Neural cell (in vitro differentiated cells): ENCODE measurements at regions not wholly inside any gene's neighbourhood (a gene's known extent, or its start where the extent isn't known, plus 50 kb on each side); places are given as distances from the start of the nearest gene placed in this dataset.

ENCODE experiments used
- H2AFZ ChIP-seq: fragments of 200-600, 300-800 bp; sonication (generic), shearing (Covaris generic); 2 replicates; pipeline ENCODE4 v1.6.0; 2014; ENCODE audit warnings: low read depth, mild to moderate bottlenecking, antibody characterized with exemption, low read length, moderate library complexity
- H3F3A ChIP-seq: fragments of 200-600 bp; shearing (Covaris generic); 2 replicates; pipeline ENCODE4 v1.6.1; 2016; ENCODE audit warnings: mild to moderate bottlenecking, moderate library complexity, mixed read lengths, antibody characterized with exemption, low read length; ENCODE audit not compliant: insufficient read depth, poor library complexity, severe bottlenecking
- H3K27ac ChIP-seq: fragments of 200-600, 300-800 bp; sonication (generic), shearing (Covaris generic); 2 replicates; pipeline ENCODE4 v1.5.1; 2014; ENCODE audit warnings: mild to moderate bottlenecking, low read length, moderate library complexity
- H3K27me3 ChIP-seq: fragments of 300-800, 200-600 bp; sonication (generic), shearing (Covaris generic); 2 replicates; pipeline ENCODE4 v1.6.0; 2014; ENCODE audit warnings: mild to moderate bottlenecking, low read depth, low read length, moderate library complexity; ENCODE audit not compliant: insufficient read depth
- H3K36me3 ChIP-seq: fragments of 300-800, 200-600 bp; sonication (generic), shearing (Covaris generic); 2 replicates; pipeline ENCODE4 v1.5.1; 2014; ENCODE audit warnings: mild to moderate bottlenecking, antibody characterized with exemption, low read length, moderate library complexity; ENCODE audit not compliant: insufficient read depth
- H3K4me2 ChIP-seq: fragments of 300-800, 200-600 bp; sonication (generic), shearing (Covaris generic); 2 replicates; pipeline ENCODE4 v1.6.0; 2014; ENCODE audit warnings: mild to moderate bottlenecking, low read length
- H3K4me3 ChIP-seq: fragments of 300-800, 200-600 bp; sonication (generic), shearing (Covaris generic); 2 replicates; pipeline ENCODE4 v1.5.1; 2014; ENCODE audit warnings: mild to moderate bottlenecking, low read length, moderate library complexity
- H3K79me2 ChIP-seq: fragments of 200-600 bp; shearing (Covaris generic); replicated peaks from 2 replicates; pipeline ENCODE4 v1.6.0; 2014; ENCODE audit warnings: mild to moderate bottlenecking, low read length, moderate library complexity; ENCODE audit not compliant: insufficient read depth
- H3K9ac ChIP-seq: fragments of 300-800, 200-600 bp; sonication (generic), shearing (Covaris generic); 2 replicates; pipeline ENCODE4 v1.6.1; 2016; ENCODE audit warnings: mild to moderate bottlenecking, low read length, mixed read lengths
- H3K9me2 ChIP-seq: fragments of 200-600 bp; shearing (Covaris generic); 2 replicates; pipeline ENCODE4 v1.6.1; 2016; ENCODE audit warnings: mild to moderate bottlenecking, low read length, mixed read lengths; ENCODE audit not compliant: insufficient read depth
- H3K9me3 ChIP-seq: fragments of 200-600, 300-800 bp; sonication (generic), shearing (Covaris generic); 2 replicates; pipeline ENCODE4 v1.6.1; 2016; ENCODE audit warnings: mild to moderate bottlenecking, mixed run types, low read length, moderate library complexity, mixed read lengths
- H4K20me1 ChIP-seq: fragments of 200-600 bp; shearing (Covaris generic); 2 replicates; pipeline ENCODE4 v1.6.1; 2016; ENCODE audit warnings: mild to moderate bottlenecking, mixed run types; ENCODE audit not compliant: insufficient read depth
- EP300 ChIP-seq: fragments of 450-650 bp; conservative IDR thresholded peaks from 2 replicates; pipeline ENCODE4 v1.6.1; 2014; ENCODE audit warnings: antibody characterized with exemption, mild to moderate bottlenecking, moderate library complexity; ENCODE audit not compliant: poor library complexity, severe bottlenecking
- EZH2 ChIP-seq: fragments of 200-600, 300-800 bp; shearing (Covaris generic), sonication (generic); IDR thresholded peaks from 2 replicates; pipeline ENCODE4 v1.6.1; 2014; ENCODE audit warnings: antibody characterized with exemption, low read length, borderline replicate concordance, mild to moderate bottlenecking; ENCODE audit not compliant: insufficient read depth, poor library complexity, severe bottlenecking
- MXI1 ChIP-seq: fragments of 450-650 bp; conservative IDR thresholded peaks from 2 replicates; pipeline ENCODE4 v1.6.1; 2014; ENCODE audit warnings: antibody characterized with exemption, mild to moderate bottlenecking; ENCODE audit not compliant: poor library complexity, severe bottlenecking
- POLR2AphosphoS5 ChIP-seq: IDR thresholded peaks from 2 replicates; pipeline ENCODE4 v1.6.1; 2012
- RAD21 ChIP-seq: fragments of 450-650 bp; conservative IDR thresholded peaks from 2 replicates; pipeline ENCODE4 v1.6.1; 2014; ENCODE audit warnings: antibody characterized with exemption, mild to moderate bottlenecking, moderate library complexity
- SMC3 ChIP-seq: fragments of 450-650 bp; conservative IDR thresholded peaks from 2 replicates; pipeline ENCODE4 v1.6.1; 2014; ENCODE audit warnings: antibody characterized with exemption, mild to moderate bottlenecking, moderate library complexity; ENCODE audit not compliant: poor library complexity
- TAF1 ChIP-seq: IDR thresholded peaks from 2 replicates; pipeline ENCODE4 v1.6.1; 2012; ENCODE audit warnings: low read depth
- TF ChIP-seq, protein P1 (sequence below): IDR thresholded peaks from 2 replicates; pipeline ENCODE4 v1.6.1; 2012; ENCODE audit warnings: borderline replicate concordance
- TF ChIP-seq, protein P2 (sequence below): fragments of 450-650 bp; IDR thresholded peaks from 2 replicates; pipeline ENCODE4 v1.5.1; 2014; ENCODE audit warnings: antibody characterized with exemption, mild to moderate bottlenecking, moderate library complexity; ENCODE audit not compliant: poor library complexity, severe bottlenecking

DNA sequence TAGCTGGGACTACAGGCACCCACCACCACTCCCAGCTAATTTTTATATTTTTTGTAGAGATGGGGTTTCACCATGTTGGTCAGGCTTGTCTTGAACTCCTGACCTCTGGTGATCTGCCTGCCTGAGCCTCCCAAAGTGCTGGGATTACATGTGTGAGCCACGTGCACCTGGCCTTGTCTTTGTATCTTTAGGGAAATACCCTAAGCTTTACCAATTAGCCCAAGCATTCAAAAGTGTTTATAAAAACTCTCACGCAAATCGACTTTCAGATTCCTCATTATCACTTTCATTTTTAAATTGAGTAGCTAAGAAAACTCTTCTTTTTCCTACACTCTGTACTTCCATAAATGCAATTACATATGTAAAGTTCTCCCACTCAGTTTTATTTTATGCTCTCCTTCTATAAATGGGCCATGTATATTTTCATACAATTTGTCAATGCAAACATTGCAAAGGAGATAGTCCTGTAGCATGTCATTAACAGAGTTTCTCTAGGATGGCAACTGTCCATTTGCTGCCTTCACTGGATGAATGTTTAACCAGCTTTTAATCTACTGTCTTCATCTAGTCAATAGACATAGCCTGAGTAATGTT is 326.2 kb upstream of the LRATD1 start:
- H3K4me2 ChIP-seq: no peak overlapping the region
- H3K9ac ChIP-seq: no peak overlapping the region
- no peaks in the 10 kb centered on the region for H3K9me2 ChIP-seq
- no peak for TF ChIP-seq RAD21
- TF ChIP-seq, protein P1, sequence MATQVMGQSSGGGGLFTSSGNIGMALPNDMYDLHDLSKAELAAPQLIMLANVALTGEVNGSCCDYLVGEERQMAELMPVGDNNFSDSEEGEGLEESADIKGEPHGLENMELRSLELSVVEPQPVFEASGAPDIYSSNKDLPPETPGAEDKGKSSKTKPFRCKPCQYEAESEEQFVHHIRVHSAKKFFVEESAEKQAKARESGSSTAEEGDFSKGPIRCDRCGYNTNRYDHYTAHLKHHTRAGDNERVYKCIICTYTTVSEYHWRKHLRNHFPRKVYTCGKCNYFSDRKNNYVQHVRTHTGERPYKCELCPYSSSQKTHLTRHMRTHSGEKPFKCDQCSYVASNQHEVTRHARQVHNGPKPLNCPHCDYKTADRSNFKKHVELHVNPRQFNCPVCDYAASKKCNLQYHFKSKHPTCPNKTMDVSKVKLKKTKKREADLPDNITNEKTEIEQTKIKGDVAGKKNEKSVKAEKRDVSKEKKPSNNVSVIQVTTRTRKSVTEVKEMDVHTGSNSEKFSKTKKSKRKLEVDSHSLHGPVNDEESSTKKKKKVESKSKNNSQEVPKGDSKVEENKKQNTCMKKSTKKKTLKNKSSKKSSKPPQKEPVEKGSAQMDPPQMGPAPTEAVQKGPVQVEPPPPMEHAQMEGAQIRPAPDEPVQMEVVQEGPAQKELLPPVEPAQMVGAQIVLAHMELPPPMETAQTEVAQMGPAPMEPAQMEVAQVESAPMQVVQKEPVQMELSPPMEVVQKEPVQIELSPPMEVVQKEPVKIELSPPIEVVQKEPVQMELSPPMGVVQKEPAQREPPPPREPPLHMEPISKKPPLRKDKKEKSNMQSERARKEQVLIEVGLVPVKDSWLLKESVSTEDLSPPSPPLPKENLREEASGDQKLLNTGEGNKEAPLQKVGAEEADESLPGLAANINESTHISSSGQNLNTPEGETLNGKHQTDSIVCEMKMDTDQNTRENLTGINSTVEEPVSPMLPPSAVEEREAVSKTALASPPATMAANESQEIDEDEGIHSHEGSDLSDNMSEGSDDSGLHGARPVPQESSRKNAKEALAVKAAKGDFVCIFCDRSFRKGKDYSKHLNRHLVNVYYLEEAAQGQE: no peak
- no peak for TF ChIP-seq POLR2AphosphoS5
- no peak for TF ChIP-seq SMC3
- H3K79me2 ChIP-seq: no peaks in the 10 kb centered on the region
- H3F3A ChIP-seq: no peaks in the 10 kb centered on the region
- H3K4me3 ChIP-seq: no peak overlapping the region
- H2AFZ ChIP-seq: no peak overlapping the region
- H3K27me3 ChIP-seq: no peaks in the 10 kb centered on the region
- H3K27ac ChIP-seq: no peak overlapping the region
- no peaks in the 10 kb centered on the region for H4K20me1 ChIP-seq
- H3K36me3 ChIP-seq: no peaks in the 10 kb centered on the region
- no peaks in the 10 kb centered on the region for H3K9me3 ChIP-seq

DNA sequence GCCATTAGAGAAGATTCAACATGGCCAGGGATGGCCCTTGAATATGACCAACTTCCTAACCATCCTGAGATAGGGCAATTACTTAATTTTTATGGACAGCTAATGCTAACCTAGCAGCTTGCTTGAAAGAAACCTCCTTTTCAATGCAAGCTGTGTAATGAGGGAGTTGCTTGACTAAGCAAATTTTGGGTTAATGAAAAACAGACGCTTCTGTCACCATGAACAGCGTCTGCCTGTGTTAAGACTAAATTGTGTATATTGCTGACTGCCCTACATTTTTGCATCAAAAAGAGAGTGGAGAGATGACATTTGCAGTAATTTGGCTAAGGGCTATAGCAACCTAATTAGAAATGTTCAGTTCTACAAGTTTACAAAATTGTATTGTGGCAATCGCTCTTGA is 319.2 kb upstream of the LRATD1 start:
- TF ChIP-seq MXI1 (no peak), SMC3 (no peak), TAF1 (no peak), POLR2AphosphoS5 (no peak), EP300 (no peak), EZH2 (no peak), RAD21 (no peak)
- TF ChIP-seq, protein P2, sequence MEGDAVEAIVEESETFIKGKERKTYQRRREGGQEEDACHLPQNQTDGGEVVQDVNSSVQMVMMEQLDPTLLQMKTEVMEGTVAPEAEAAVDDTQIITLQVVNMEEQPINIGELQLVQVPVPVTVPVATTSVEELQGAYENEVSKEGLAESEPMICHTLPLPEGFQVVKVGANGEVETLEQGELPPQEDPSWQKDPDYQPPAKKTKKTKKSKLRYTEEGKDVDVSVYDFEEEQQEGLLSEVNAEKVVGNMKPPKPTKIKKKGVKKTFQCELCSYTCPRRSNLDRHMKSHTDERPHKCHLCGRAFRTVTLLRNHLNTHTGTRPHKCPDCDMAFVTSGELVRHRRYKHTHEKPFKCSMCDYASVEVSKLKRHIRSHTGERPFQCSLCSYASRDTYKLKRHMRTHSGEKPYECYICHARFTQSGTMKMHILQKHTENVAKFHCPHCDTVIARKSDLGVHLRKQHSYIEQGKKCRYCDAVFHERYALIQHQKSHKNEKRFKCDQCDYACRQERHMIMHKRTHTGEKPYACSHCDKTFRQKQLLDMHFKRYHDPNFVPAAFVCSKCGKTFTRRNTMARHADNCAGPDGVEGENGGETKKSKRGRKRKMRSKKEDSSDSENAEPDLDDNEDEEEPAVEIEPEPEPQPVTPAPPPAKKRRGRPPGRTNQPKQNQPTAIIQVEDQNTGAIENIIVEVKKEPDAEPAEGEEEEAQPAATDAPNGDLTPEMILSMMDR: no peak
- TF ChIP-seq, protein P1: no peak
- no peak overlapping the region for H3K9ac ChIP-seq
- no peaks in the 10 kb centered on the region for H3K27me3 ChIP-seq
- no peak overlapping the region for H3K4me3 ChIP-seq
- H3K9me2 ChIP-seq: no peaks in the 10 kb centered on the region
- H4K20me1 ChIP-seq: no peaks in the 10 kb centered on the region
- no peak overlapping the region for H3K27ac ChIP-seq
- no peak overlapping the region for H2AFZ ChIP-seq
- H3K9me3 ChIP-seq: no peaks in the 10 kb centered on the region
- no peaks in the 10 kb centered on the region for H3K36me3 ChIP-seq
- no peaks in the 10 kb centered on the region for H3K79me2 ChIP-seq
- H3F3A ChIP-seq: no peaks in the 10 kb centered on the region
- H3K4me2 ChIP-seq: no peak overlapping the region
